MM.1S (cell line): ENCODE measurements at regions not wholly inside any gene's neighbourhood (a gene's known extent, or its start where the extent isn't known, plus 50 kb on each side); places are given as distances from the start of the nearest gene placed in this dataset.

Experiments
- DNase-seq: peaks from one replicate; pipeline ENCODE4 v3.0.0-alpha.2; 2015
- H2AFZ ChIP-seq: fragments of 300-600 bp; sonication (generic); 2 replicates; pipeline ENCODE4 v1.6.0; 2016; ENCODE audit warnings: antibody characterized with exemption, low read length
- H3F3A ChIP-seq: fragments of 300-600 bp; sonication (generic); 2 replicates; pipeline ENCODE4 v1.6.1; 2016; ENCODE audit warnings: mild to moderate bottlenecking, antibody characterized with exemption, low read length, moderate library complexity, mixed read lengths; ENCODE audit not compliant: insufficient read depth
- H3K27ac ChIP-seq: fragments of 300-600 bp; sonication (generic); 2 replicates; pipeline ENCODE4 v1.5.1; 2016; ENCODE audit warnings: mild to moderate bottlenecking, low read length
- H3K27me3 ChIP-seq: fragments of 300-600 bp; sonication (generic); replicated peaks from 2 replicates; pipeline ENCODE4 v1.6.0; 2016; ENCODE audit warnings: low read length; ENCODE audit not compliant: insufficient read depth
- H3K36me3 ChIP-seq: fragments of 300-600 bp; sonication (generic); replicated peaks from 2 replicates; pipeline ENCODE4 v1.6.1; 2016; ENCODE audit warnings: mild to moderate bottlenecking, low read length, mixed read lengths; ENCODE audit not compliant: insufficient read depth
- H3K4me1 ChIP-seq: fragments of 300-600 bp; sonication (generic); 2 replicates; pipeline ENCODE4 v1.6.1; 2016; ENCODE audit warnings: low read length, mixed read lengths
- H3K4me2 ChIP-seq: fragments of 300-600 bp; sonication (generic); 2 replicates; pipeline ENCODE4 v1.6.0; 2016; ENCODE audit warnings: low read depth, low read length
- H3K4me3 ChIP-seq: fragments of 300-600 bp; sonication (generic); 2 replicates; pipeline ENCODE4 v1.5.1; 2016; ENCODE audit warnings: low read length, mixed read lengths
- H3K79me2 ChIP-seq: fragments of 300-600 bp; sonication (generic); 2 replicates; pipeline ENCODE4 v1.6.1; 2016; ENCODE audit warnings: mixed run types, low read length, mixed read lengths
- H3K9ac ChIP-seq: fragments of 300-600 bp; sonication (generic); 2 replicates; pipeline ENCODE4 v1.6.1; 2016; ENCODE audit warnings: low read length, mixed read lengths
- H3K9me2 ChIP-seq: fragments of 300-600 bp; sonication (generic); replicated peaks from 2 replicates; pipeline ENCODE4 v1.6.1; 2016; ENCODE audit warnings: mild to moderate bottlenecking, low read length, mixed read lengths; ENCODE audit not compliant: insufficient read depth
- H3K9me3 ChIP-seq: fragments of 300-600 bp; sonication (generic); replicated peaks from 2 replicates; pipeline ENCODE4 v1.6.1; 2016; ENCODE audit warnings: mild to moderate bottlenecking, low read length, mixed read lengths; ENCODE audit not compliant: insufficient read depth
- H4K20me1 ChIP-seq: fragments of 300-600 bp; sonication (generic); 2 replicates; pipeline ENCODE4 v1.6.1; 2016; ENCODE audit warnings: mild to moderate bottlenecking, low read length, moderate library complexity, mixed read lengths; ENCODE audit not compliant: insufficient read depth
- EZH2 ChIP-seq: fragments of 300-600 bp; sonication (generic); optimal IDR thresholded peaks from 2 replicates; pipeline ENCODE3; 2017; ENCODE audit warnings: low read depth, mild to moderate bottlenecking, antibody characterized with exemption, low read length, mixed read lengths
- EZH2phosphoT487 ChIP-seq: fragments of 300-600 bp; sonication (generic); IDR thresholded peaks from 2 replicates; pipeline ENCODE4 v1.6.1; 2018; ENCODE audit warnings: antibody characterized with exemption, low read length
- TF ChIP-seq, protein P1 (sequence below): fragments of 300-600 bp; sonication (generic); IDR thresholded peaks from 2 replicates; pipeline ENCODE4 v1.5.1; 2016; ENCODE audit warnings: antibody characterized with exemption, low read length, mixed read lengths

DNA sequence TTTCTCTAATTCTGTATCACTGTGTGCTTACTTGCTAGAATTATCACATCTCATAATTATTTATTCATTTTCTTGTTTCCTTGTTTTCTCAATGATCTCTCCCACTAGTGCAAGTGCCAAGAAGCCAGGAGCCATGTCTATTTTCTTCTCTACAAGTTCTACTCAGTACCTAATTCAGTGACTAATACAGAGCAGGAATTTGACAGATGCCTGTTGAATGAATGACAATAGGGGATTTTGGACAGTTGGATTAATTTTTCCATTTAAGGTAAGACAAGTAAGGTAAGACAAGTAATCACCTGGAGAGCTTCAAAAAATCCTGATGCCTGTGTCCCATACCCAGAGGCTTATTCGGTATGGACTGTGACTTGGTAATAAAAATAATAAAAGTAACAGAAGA lies 81.0 kb downstream of the EDN1 start:
- no peaks in the 10 kb centered on the region for H3F3A ChIP-seq

DNA sequence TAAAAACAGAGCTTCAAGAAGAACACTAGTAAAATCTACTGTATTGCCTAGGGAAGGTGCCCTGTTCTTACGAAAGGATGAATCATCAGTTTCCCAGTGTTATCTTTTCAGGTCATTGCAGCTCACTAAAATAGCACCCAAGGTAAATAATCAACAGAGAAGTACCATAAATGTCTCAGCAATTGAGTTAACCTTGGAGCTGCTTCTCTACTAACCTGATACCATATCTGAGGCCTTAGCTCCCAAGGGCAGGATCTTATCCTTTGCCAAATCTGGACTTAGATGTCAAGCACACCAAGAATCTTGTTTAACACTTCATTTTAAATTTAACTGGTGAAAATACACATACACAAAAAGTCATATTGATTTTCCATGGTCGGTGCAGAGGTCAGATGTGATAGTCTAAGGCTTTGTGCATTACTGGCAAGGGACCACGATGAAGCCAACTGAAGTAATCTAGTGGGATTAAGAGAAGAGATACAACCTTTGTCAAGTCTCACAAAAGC lies 81.5 kb downstream of the EDN1 start:
- TF ChIP-seq, protein P1, sequence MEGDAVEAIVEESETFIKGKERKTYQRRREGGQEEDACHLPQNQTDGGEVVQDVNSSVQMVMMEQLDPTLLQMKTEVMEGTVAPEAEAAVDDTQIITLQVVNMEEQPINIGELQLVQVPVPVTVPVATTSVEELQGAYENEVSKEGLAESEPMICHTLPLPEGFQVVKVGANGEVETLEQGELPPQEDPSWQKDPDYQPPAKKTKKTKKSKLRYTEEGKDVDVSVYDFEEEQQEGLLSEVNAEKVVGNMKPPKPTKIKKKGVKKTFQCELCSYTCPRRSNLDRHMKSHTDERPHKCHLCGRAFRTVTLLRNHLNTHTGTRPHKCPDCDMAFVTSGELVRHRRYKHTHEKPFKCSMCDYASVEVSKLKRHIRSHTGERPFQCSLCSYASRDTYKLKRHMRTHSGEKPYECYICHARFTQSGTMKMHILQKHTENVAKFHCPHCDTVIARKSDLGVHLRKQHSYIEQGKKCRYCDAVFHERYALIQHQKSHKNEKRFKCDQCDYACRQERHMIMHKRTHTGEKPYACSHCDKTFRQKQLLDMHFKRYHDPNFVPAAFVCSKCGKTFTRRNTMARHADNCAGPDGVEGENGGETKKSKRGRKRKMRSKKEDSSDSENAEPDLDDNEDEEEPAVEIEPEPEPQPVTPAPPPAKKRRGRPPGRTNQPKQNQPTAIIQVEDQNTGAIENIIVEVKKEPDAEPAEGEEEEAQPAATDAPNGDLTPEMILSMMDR, result no peak
- TF ChIP-seq EZH2phosphoT487 (no peak), EZH2 (no peak)
- Histone ChIP-seq H3K4me3 (no peak overlapping the region), H3K9ac (no peak overlapping the region), H4K20me1 (no peaks in the 10 kb centered on the region), H3K9me3 (no peaks in the 10 kb centered on the region), H3K79me2 (no peaks in the 10 kb centered on the region), H2AFZ (no peak overlapping the region), H3K36me3 (no peaks in the 10 kb centered on the region), H3F3A (no peaks in the 10 kb centered on the region), H3K27me3 (no peaks in the 10 kb centered on the region), H3K4me1 (peaks cover 9% of the 10 kb centered on the region; the same call in 1 of the 2 replicates), H3K27ac (no peak overlapping the region), H3K9me2 (no peaks in the 10 kb centered on the region), H3K4me2 (no peak overlapping the region)
- DNase-seq, result no peak

More for the DNA sequence above, 81.0 kb downstream of the EDN1 start:
- TF ChIP-seq, protein P1, result no peak
- TF ChIP-seq EZH2phosphoT487 (no peak), EZH2 (no peak)
- Histone ChIP-seq H3K9me3 (no peaks in the 10 kb centered on the region), H3K4me2 (no peak overlapping the region), H3K9me2 (no peaks in the 10 kb centered on the region), H3K79me2 (no peaks in the 10 kb centered on the region), H3K27me3 (no peaks in the 10 kb centered on the region), H3K9ac (no peak overlapping the region), H3K27ac (no peak overlapping the region), H2AFZ (no peak overlapping the region), H4K20me1 (no peaks in the 10 kb centered on the region), H3K4me3 (no peak overlapping the region), H3K36me3 (no peaks in the 10 kb centered on the region), H3K4me1 (peaks cover 9% of the 10 kb centered on the region; the same call in 1 of the 2 replicates)
- no peak for DNase-seq

DNA sequence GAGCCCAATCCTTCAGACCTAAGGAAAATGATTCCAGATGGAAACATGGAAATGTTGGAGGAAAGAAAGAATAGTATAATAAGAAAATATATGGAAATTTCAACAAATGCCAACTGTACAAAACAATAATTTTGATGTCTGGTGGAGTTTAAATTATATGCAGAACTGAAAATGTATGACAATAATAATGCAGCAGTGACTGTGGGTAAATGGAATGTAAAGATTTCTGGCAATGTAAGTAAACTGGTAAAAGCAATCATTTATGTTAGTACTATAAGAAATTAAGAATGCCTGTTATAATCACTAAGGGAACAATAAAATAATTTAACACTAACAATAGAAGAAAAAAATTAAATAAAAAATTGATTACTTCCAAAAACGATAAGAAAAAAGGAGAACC lies 89.0 kb downstream of the EDN1 start:
- H3K9me3 ChIP-seq, result no peaks in the 10 kb centered on the region
- no peaks in the 10 kb centered on the region for H4K20me1 ChIP-seq
- DNase-seq, result no peak
- H3K4me2 ChIP-seq, result no peak overlapping the region
- no peaks in the 10 kb centered on the region for H3K9me2 ChIP-seq
- H3K9ac ChIP-seq, result no peak overlapping the region
- H3K36me3 ChIP-seq, result no peaks in the 10 kb centered on the region
- no peak overlapping the region for H3K27ac ChIP-seq
- H3K4me1 ChIP-seq, result peaks cover 18% of the 10 kb centered on the region
- H3K27me3 ChIP-seq, result no peaks in the 10 kb centered on the region
- no peak overlapping the region for H3K4me3 ChIP-seq
- no peak for TF ChIP-seq EZH2phosphoT487
- no peak for TF ChIP-seq EZH2
- TF ChIP-seq, protein P1, result no peak
- H2AFZ ChIP-seq, result no peak overlapping the region
- no peaks in the 10 kb centered on the region for H3K79me2 ChIP-seq
- H3F3A ChIP-seq, result peaks cover 12% of the 10 kb centered on the region
